ENCODE measurements at regions not wholly inside any gene's neighbourhood (a gene's known extent, or its start where the extent isn't known, plus 50 kb on each side); places are given as distances from the start of the nearest gene placed in this dataset.

- TF ChIP-seq, protein P1, sequence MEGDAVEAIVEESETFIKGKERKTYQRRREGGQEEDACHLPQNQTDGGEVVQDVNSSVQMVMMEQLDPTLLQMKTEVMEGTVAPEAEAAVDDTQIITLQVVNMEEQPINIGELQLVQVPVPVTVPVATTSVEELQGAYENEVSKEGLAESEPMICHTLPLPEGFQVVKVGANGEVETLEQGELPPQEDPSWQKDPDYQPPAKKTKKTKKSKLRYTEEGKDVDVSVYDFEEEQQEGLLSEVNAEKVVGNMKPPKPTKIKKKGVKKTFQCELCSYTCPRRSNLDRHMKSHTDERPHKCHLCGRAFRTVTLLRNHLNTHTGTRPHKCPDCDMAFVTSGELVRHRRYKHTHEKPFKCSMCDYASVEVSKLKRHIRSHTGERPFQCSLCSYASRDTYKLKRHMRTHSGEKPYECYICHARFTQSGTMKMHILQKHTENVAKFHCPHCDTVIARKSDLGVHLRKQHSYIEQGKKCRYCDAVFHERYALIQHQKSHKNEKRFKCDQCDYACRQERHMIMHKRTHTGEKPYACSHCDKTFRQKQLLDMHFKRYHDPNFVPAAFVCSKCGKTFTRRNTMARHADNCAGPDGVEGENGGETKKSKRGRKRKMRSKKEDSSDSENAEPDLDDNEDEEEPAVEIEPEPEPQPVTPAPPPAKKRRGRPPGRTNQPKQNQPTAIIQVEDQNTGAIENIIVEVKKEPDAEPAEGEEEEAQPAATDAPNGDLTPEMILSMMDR (IDR thresholded peaks at IDR 0.05; ENCODE audit: low read depth, low read length, missing control alignments), result no peak
- in situ Hi-C loops (cut with HindIII; ENCODE audit: low sequenced_read_pairs), result no loop called here
- DNase-seq (ENCODE audit: low read depth), result no peak
- H3K4me3 ChIP-seq (ENCODE audit: low read depth, low read length), result no peak overlapping the region
Observed at GRCh38 chr6:44618371-44618770, 230.9 kb downstream of the CDC5L start.

GRCh38 chr6:44620922-44621321, 233.4 kb downstream of the CDC5L start:
- no peak for DNase-seq (ENCODE audit: low read depth)
- TF ChIP-seq, protein P1 (IDR thresholded peaks at IDR 0.05; ENCODE audit: low read depth, low read length, missing control alignments), result no peak
- H3K4me3 ChIP-seq (ENCODE audit: low read depth, low read length), result no peak overlapping the region
- in situ Hi-C loops (cut with HindIII; ENCODE audit: low sequenced_read_pairs), result no loop called here

- DNase-seq (ENCODE audit: low read depth), result no peak
- H3K4me3 ChIP-seq (ENCODE audit: low read depth, low read length), result no peak overlapping the region
- in situ Hi-C loops (cut with HindIII; ENCODE audit: low sequenced_read_pairs), result no loop called here
- TF ChIP-seq, protein P1 (IDR thresholded peaks at IDR 0.05; ENCODE audit: low read depth, low read length, missing control alignments), result no peak
Observed at GRCh38 chr6:44621846-44622245, 234.3 kb downstream of the CDC5L start.

DNA sequence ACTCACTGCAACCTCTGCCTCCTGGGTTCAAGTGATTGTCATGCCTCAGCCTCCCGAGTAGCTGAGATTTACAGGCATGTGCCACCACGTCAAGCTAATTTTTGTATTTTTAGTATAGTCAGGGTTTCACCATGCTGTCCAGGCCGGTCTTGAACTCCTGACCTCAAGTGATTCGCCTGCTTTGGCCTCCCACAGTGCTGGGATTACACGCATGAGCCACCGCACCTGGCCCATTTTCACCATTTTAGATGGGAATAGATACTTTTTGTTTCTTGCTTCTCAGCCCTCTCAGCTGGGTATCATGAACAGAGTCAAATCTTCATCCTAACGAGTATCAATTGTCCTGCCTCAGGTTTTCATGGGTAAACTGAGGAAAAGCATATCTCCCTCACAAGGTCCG, 235.0 kb downstream of the CDC5L start:
- TF ChIP-seq, protein P1 (IDR thresholded peaks at IDR 0.05; ENCODE audit: low read depth, low read length, missing control alignments), result no peak
- DNase-seq (ENCODE audit: low read depth), result no peak
- in situ Hi-C loops (cut with HindIII; ENCODE audit: low sequenced_read_pairs), result no loop called here
- no peak overlapping the region for H3K4me3 ChIP-seq (ENCODE audit: low read depth, low read length)

DNA sequence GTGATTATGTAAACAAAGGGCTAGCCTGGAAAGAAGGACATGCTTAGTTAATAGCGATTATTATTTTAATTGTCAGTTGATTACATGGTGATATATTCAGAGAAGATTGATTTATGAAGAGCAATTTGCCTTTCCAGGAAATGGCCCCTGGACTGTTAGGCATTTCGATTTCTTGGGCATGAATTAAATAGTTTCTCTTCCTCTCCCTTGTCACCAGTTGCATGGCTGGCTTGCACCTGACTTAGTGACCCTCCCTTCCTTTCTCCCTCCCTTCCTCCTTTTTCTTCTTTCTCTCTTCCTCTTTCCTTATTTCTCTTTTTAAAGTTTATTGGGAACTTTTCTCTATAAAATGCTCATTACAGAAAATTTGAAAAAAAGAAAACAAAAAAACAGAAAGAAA, 235.4 kb downstream of the CDC5L start:
- in situ Hi-C loops (cut with HindIII; ENCODE audit: low sequenced_read_pairs), result no loop called here
- TF ChIP-seq, protein P1 (IDR thresholded peaks at IDR 0.05; ENCODE audit: low read depth, low read length, missing control alignments), result no peak
- DNase-seq (ENCODE audit: low read depth), result no peak
- H3K4me3 ChIP-seq (ENCODE audit: low read depth, low read length), result no peak overlapping the region

GRCh38 chr6:44624226-44624625, 236.7 kb downstream of the CDC5L start:
- no peak for DNase-seq (ENCODE audit: low read depth)
- in situ Hi-C loops (cut with HindIII; ENCODE audit: low sequenced_read_pairs), result no loop called here
- TF ChIP-seq, protein P1 (IDR thresholded peaks at IDR 0.05; ENCODE audit: low read depth, low read length, missing control alignments), result no peak
- H3K4me3 ChIP-seq (ENCODE audit: low read depth, low read length), result no peak overlapping the region
